ENCODE measurements at regions not wholly inside any gene's neighbourhood (a gene's known extent, or its start where the extent isn't known, plus 50 kb on each side); places are given as distances from the start of the nearest gene placed in this dataset.

DNA sequence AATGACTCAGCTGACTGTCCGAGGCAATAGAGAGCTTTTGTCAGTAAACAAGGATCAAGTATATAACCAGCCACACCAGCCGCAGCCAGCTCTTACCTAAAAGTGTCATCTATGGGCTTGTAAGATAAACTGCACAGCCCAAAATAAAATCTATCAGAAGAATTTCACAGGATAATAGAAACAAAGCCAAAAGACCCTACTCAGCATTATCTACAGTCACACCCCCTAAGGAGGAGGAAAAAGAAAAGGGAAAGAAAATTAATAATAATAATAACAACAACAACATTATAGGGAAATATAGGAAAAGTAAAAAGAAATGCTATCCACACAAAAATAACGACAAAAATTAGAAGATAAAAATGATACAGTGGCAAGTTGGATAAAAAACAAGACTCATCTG lies 1883.8 kb downstream of the OLFM4 start:
- DNase-seq: no peak
- 75 to 89% (median 79%) methylated on average over 3 of the region's 3 CpGs for WGBS, 5 donors
- no peaks in the 10 kb centered on the region for H3K36me3 ChIP-seq
- TF ChIP-seq, protein P1, sequence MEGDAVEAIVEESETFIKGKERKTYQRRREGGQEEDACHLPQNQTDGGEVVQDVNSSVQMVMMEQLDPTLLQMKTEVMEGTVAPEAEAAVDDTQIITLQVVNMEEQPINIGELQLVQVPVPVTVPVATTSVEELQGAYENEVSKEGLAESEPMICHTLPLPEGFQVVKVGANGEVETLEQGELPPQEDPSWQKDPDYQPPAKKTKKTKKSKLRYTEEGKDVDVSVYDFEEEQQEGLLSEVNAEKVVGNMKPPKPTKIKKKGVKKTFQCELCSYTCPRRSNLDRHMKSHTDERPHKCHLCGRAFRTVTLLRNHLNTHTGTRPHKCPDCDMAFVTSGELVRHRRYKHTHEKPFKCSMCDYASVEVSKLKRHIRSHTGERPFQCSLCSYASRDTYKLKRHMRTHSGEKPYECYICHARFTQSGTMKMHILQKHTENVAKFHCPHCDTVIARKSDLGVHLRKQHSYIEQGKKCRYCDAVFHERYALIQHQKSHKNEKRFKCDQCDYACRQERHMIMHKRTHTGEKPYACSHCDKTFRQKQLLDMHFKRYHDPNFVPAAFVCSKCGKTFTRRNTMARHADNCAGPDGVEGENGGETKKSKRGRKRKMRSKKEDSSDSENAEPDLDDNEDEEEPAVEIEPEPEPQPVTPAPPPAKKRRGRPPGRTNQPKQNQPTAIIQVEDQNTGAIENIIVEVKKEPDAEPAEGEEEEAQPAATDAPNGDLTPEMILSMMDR (IDR thresholded peaks at IDR 0.05 in 8 of 11, conservative IDR thresholded peaks at IDR 0.05 in 3 of 11): no peak
- TF ChIP-seq POLR2A (IDR thresholded peaks at IDR 0.05) (no peak), POLR2AphosphoS5 (IDR thresholded peaks at IDR 0.05) (no peak)
- no peaks in the 10 kb centered on the region for H3K27me3 ChIP-seq (replicated peaks in 1 of 7)
- intact Hi-C loops (cut with DNase I; ENCODE audit: low total_unique reads): no loop called here
- no peak overlapping the region for H3K4me3 ChIP-seq
- peaks cover 0 to 38% (median 17%) of the 10 kb centered on the region in 8 donors for H3K9me3 ChIP-seq
- no peaks in the 10 kb centered on the region for H3K4me1 ChIP-seq
- no peak overlapping the region for H3K27ac ChIP-seq

GRCh38 chr13:54913668-54914067 lies 1885.1 kb downstream of the OLFM4 start:
- no peaks in the 10 kb centered on the region for H3K4me1 ChIP-seq
- no peak for DNase-seq
- peaks cover 0 to 43% (median 24%) of the 10 kb centered on the region in 8 donors for H3K9me3 ChIP-seq
- no peaks in the 10 kb centered on the region for H3K27me3 ChIP-seq (replicated peaks in 1 of 7)
- no peak overlapping the region for H3K27ac ChIP-seq
- TF ChIP-seq POLR2A (IDR thresholded peaks at IDR 0.05) (no peak), POLR2AphosphoS5 (IDR thresholded peaks at IDR 0.05) (no peak)
- TF ChIP-seq, protein P1 (IDR thresholded peaks at IDR 0.05 in 8 of 11, conservative IDR thresholded peaks at IDR 0.05 in 3 of 11): no peak
- WGBS, 5 donors: 78 to 83% (median 79%) methylated on average over 4 of the region's 4 CpGs
- H3K4me3 ChIP-seq: no peak overlapping the region
- intact Hi-C loops (cut with DNase I; ENCODE audit: low total_unique reads): no loop called here
- no peaks in the 10 kb centered on the region for H3K36me3 ChIP-seq

DNA sequence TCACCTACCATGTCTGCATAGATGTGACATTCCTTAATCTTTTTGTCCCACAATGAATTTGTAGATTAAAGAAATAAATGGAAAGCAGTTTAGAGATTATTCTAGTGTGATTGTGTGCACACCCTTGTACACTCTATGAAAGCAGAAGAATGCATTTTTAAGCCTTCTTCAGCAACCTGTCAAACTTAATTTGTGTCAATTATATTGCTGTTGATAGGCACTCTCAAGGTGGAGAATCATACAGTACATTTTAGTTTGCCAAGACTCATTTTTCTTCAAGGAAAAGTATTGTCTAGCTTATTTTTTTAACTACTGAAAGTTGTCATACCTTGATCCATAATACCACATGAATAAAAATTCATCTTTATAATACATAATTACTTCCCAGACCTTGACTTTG lies 1898.9 kb downstream of the OLFM4 start:
- H3K9me3 ChIP-seq: peaks cover 0 to 34% (median 27%) of the 10 kb centered on the region in 8 donors
- H3K4me3 ChIP-seq: no peak overlapping the region
- H3K36me3 ChIP-seq: no peaks in the 10 kb centered on the region
- no peaks in the 10 kb centered on the region for H3K4me1 ChIP-seq
- H3K27me3 ChIP-seq (replicated peaks in 1 of 7): no peaks in the 10 kb centered on the region
- H3K27ac ChIP-seq: no peak overlapping the region
- intact Hi-C loops (cut with DNase I; ENCODE audit: low total_unique reads): no loop called here
- DNase-seq: no peak
- TF ChIP-seq POLR2AphosphoS5 (IDR thresholded peaks at IDR 0.05): no peak

- 83 to 89% (median 87%) methylated on average over 2 of the region's 2 CpGs for WGBS, 5 donors
- TF ChIP-seq, protein P1 (IDR thresholded peaks at IDR 0.05 in 8 of 11, conservative IDR thresholded peaks at IDR 0.05 in 3 of 11): no peak
- TF ChIP-seq POLR2A (IDR thresholded peaks at IDR 0.05): no peak
- no peak for TF ChIP-seq POLR2AphosphoS5 (IDR thresholded peaks at IDR 0.05)
- no peak for DNase-seq
- H3K9me3 ChIP-seq: peaks cover 0 to 29% (median 22%) of the 10 kb centered on the region in 8 donors
- no peaks in the 10 kb centered on the region for H3K27me3 ChIP-seq (replicated peaks in 1 of 7)
- H3K4me3 ChIP-seq: no peak overlapping the region
- intact Hi-C loops (cut with DNase I; ENCODE audit: low total_unique reads): no loop called here
- no peak overlapping the region for H3K27ac ChIP-seq
- no peaks in the 10 kb centered on the region for H3K36me3 ChIP-seq
- no peaks in the 10 kb centered on the region for H3K4me1 ChIP-seq
Observed at GRCh38 chr13:54928071-54928470, 1899.5 kb downstream of the OLFM4 start.

- WGBS, 5 donors: 35 to 48% (median 45%) methylated on average over 3 of the region's 3 CpGs
- intact Hi-C loops (cut with DNase I; ENCODE audit: low total_unique reads): no loop called here
- peaks cover 0 to 27% (median 14%) of the 10 kb centered on the region in 8 donors for H3K9me3 ChIP-seq
- H3K4me3 ChIP-seq: no peak overlapping the region
- no peaks in the 10 kb centered on the region for H3K4me1 ChIP-seq
- H3K27ac ChIP-seq: no peak overlapping the region
- H3K27me3 ChIP-seq (replicated peaks in 1 of 7): no peaks in the 10 kb centered on the region
- no peaks in the 10 kb centered on the region for H3K36me3 ChIP-seq
- no peak for DNase-seq
- TF ChIP-seq POLR2A (IDR thresholded peaks at IDR 0.05) (no peak), POLR2AphosphoS5 (IDR thresholded peaks at IDR 0.05) (no peak)
- TF ChIP-seq, protein P1 (IDR thresholded peaks at IDR 0.05 in 8 of 11, conservative IDR thresholded peaks at IDR 0.05 in 3 of 11): no peak
Observed at GRCh38 chr13:54934121-54934520, 1905.5 kb downstream of the OLFM4 start.

All from spleen (tissue), 11 donors.